Astrocyte (in vitro differentiated cells and primary cell): ENCODE measurements at regions not wholly inside any gene's neighbourhood (a gene's known extent, or its start where the extent isn't known, plus 50 kb on each side); places are given as distances from the start of the nearest gene placed in this dataset.

ENCODE experiments used
- CTCF ChIP-seq: IDR thresholded peaks from 2 replicates; pipeline ENCODE4 v1.5.1; 2011; ENCODE audit warnings: low read depth, mild to moderate bottlenecking, inconsistent platforms, low read length, moderate library complexity; ENCODE audit not compliant: insufficient read depth
- EZH2 ChIP-seq: IDR thresholded peaks from 2 replicates; pipeline ENCODE4 v1.6.1; 2012; ENCODE audit warnings: mild to moderate bottlenecking, low read length, inconsistent platforms; ENCODE audit not compliant: insufficient read depth

- TF ChIP-seq CTCF (no peak), EZH2 (no peak)
These were observed 603.8 kb upstream of the USP24 start for GRCh38 chr1:55819011-55819410.
